HG03442 (cell line): ENCODE measurements at regions not wholly inside any gene's neighbourhood (a gene's known extent, or its start where the extent isn't known, plus 50 kb on each side); places are given as distances from the start of the nearest gene placed in this dataset.
A peak's percentile ranks its signal among the peaks of the same experiment; 100 is the strongest.

Experiments used
- ATAC-seq: cut with Tn5 transposase; IDR thresholded peaks from one replicate; pipeline ENCODE4 v1.9.1; 2021; ENCODE audit warnings: mild to moderate bottlenecking, moderate library complexity; ENCODE audit not compliant: unreplicated experiment

- peak; percentile 59 for ATAC-seq
Measured at GRCh38 chr14:65222440-65222858, 120.1 kb upstream of the MAX start.

- no peak for ATAC-seq
Measured at GRCh38 chr14:65223636-65224035, 121.3 kb upstream of the MAX start.

GRCh38 chr14:65224799-65225198 lies 122.5 kb upstream of the MAX start:
- ATAC-seq: no peak

- ATAC-seq: no peak
Measured at GRCh38 chr14:65225299-65226159, 123.2 kb upstream of the MAX start.

GRCh38 chr14:65226824-65227604 lies 124.7 kb upstream of the MAX start:
- ATAC-seq: no peak

- peak; percentile 82 for ATAC-seq
Measured at GRCh38 chr14:65228436-65228835, 126.1 kb upstream of the MAX start.

GRCh38 chr14:65228956-65229747 lies 126.8 kb upstream of the MAX start:
- ATAC-seq: no peak

- no peak for ATAC-seq
Measured at GRCh38 chr14:65229748-65230728, 127.7 kb upstream of the MAX start.

- ATAC-seq: no peak
Measured at GRCh38 chr14:65231286-65231980, 129.1 kb upstream of the MAX start.

GRCh38 chr14:65234752-65235361 lies 132.5 kb upstream of the MAX start:
- no peak for ATAC-seq

GRCh38 chr14:65237023-65237814 lies 134.9 kb upstream of the MAX start:
- no peak for ATAC-seq

GRCh38 chr14:65237941-65238340 lies 135.6 kb upstream of the MAX start:
- ATAC-seq: no peak

- no peak for ATAC-seq
Measured at GRCh38 chr14:65238456-65238855, 136.1 kb upstream of the MAX start.

- no peak for ATAC-seq
Measured at GRCh38 chr14:65239143-65239937, 137.0 kb upstream of the MAX start.

GRCh38 chr14:65239938-65240296 lies 137.6 kb upstream of the MAX start:
- ATAC-seq: no peak

- ATAC-seq: no peak
Measured at GRCh38 chr14:65241125-65241752, 138.9 kb upstream of the MAX start.

GRCh38 chr14:65242732-65243134 lies 140.4 kb upstream of the MAX start:
- ATAC-seq: no peak
